ENCODE measurements at regions not wholly inside any gene's neighbourhood (a gene's known extent, or its start where the extent isn't known, plus 50 kb on each side); places are given as distances from the start of the nearest gene placed in this dataset.

DNA sequence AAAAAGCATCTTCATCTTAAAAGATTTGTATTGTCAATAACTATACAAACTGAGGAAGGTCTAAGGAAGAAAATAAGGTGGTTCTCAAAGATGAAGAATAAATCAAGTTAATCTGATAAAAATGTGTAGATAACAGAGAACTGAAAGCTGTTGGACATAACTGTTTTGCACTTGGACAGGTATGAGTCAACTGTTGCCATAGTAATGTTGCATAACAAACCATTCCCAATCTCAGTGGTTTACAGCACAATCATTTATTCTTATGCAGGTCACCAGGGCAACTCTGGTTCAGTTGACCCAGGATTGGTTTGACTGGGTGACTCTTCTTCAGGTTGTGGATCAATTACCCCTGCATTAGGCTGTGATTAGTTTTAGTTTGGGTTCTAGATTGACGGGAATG, 2197.7 kb downstream of the ARAP2 start:
- no peak for TF ChIP-seq CTCF (IDR thresholded peaks at IDR 0.05)
- no peak for TF ChIP-seq SIN3A (IDR thresholded peaks at IDR 0.05; ENCODE audit: borderline replicate concordance, insufficient read depth, low read depth, low read length)
- TF ChIP-seq POLR2AphosphoS5 (IDR thresholded peaks at IDR 0.05; ENCODE audit: low read depth, low read length): no peak
- no peak for TF ChIP-seq TCF7L2 (IDR thresholded peaks at IDR 0.05; ENCODE audit: low read depth, low read length)
- no peak for TF ChIP-seq REST (IDR thresholded peaks at IDR 0.05; ENCODE audit: insufficient read depth in 1 of 2, low read depth in 2 of 2, low read length in 1 of 2)

Measured in Panc1 (cell line).